ENCODE measurements at regions not wholly inside any gene's neighbourhood (a gene's known extent, or its start where the extent isn't known, plus 50 kb on each side); places are given as distances from the start of the nearest gene placed in this dataset.

DNA sequence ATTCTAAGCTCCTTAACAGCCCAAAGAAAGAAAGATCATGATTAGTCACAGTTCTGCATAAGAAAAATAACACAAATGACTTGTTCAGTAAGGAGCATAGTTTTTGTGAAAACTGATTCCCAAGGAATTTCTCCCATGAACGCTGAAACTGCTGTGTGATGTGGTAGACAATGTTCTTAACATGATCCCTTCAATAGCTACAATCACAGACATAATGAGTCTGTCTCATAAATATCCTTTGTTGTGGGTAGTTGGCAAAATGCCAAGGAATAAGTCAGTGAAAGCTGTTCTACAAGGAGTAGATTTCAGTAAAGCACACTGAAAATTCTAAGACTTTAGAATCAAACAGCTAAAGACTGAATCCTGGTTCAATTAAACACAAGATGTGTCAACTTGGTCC lies 404.8 kb downstream of the HLX start:
- TF ChIP-seq POLR2A (IDR thresholded peaks at IDR 0.05): no peak
- TF ChIP-seq, protein P1, sequence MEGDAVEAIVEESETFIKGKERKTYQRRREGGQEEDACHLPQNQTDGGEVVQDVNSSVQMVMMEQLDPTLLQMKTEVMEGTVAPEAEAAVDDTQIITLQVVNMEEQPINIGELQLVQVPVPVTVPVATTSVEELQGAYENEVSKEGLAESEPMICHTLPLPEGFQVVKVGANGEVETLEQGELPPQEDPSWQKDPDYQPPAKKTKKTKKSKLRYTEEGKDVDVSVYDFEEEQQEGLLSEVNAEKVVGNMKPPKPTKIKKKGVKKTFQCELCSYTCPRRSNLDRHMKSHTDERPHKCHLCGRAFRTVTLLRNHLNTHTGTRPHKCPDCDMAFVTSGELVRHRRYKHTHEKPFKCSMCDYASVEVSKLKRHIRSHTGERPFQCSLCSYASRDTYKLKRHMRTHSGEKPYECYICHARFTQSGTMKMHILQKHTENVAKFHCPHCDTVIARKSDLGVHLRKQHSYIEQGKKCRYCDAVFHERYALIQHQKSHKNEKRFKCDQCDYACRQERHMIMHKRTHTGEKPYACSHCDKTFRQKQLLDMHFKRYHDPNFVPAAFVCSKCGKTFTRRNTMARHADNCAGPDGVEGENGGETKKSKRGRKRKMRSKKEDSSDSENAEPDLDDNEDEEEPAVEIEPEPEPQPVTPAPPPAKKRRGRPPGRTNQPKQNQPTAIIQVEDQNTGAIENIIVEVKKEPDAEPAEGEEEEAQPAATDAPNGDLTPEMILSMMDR (IDR thresholded peaks at IDR 0.05 in 8 of 11, conservative IDR thresholded peaks at IDR 0.05 in 3 of 11): no peak
- TF ChIP-seq POLR2AphosphoS5 (IDR thresholded peaks at IDR 0.05): no peak

Data from spleen (tissue), 7 donors.